Tibial artery (tissue), 4 donors: ENCODE measurements at regions not wholly inside any gene's neighbourhood (a gene's known extent, or its start where the extent isn't known, plus 50 kb on each side); places are given as distances from the start of the nearest gene placed in this dataset.

Experiments used
- DNase-seq, 2 donors: peaks; one replicate each; pipeline ENCODE4 v3.0.0-alpha.2; 2019
- H3K27ac ChIP-seq, 2 donors: fragments of 200-600 bp; sonication (generic) in 1 of 2; 1 replicate in 1 of 2; 2 replicates in 1 of 2; pipeline ENCODE4 v1.5.1; 2018 to 2019; ENCODE audit warnings: mild to moderate bottlenecking in 1 of 2
- H3K27me3 ChIP-seq, 2 donors: fragments of 200-600 bp; sonication (generic) in 1 of 2; one replicate each; pipeline versions ENCODE4 v1.5.1 to v1.6.0; 2016 to 2019
- H3K36me3 ChIP-seq, 3 donors: fragments of 200-600 bp; sonication (generic) in 2 of 3; one replicate each; pipeline ENCODE4 v1.5.1; 2016 to 2019; ENCODE audit warnings: mild to moderate bottlenecking in 2 of 3
- H3K4me1 ChIP-seq, 4 donors: fragments of 200-600 bp; sonication (generic) in 2 of 4; 1 replicate in 3 of 4; 2 replicates in 1 of 4; pipeline ENCODE4 v1.5.1; 2016 to 2019
- H3K4me3 ChIP-seq, 2 donors: fragments of 200-600 bp; sonication (generic) in 1 of 2; 1 replicate in 1 of 2; 2 replicates in 1 of 2; pipeline ENCODE4 v1.5.1; 2018 to 2019; ENCODE audit warnings: mild to moderate bottlenecking in 2 of 2
- H3K9me3 ChIP-seq, 3 donors: fragments of 200-600 bp; sonication (generic) in 1 of 3; one replicate each; pipeline ENCODE4 v1.5.1; 2016 to 2019
- intact Hi-C: fragments of 100-400 bp; cut with DNase I; formaldehyde crosslinking; loops from one replicate; pipeline ENCODE4 v1.15.0; 2023; ENCODE audit warnings: low total_unique reads
- TF ChIP-seq, protein P1 (sequence below), 2 experiments: fragments of 200-600 bp in 1 of 2; fragments of 450-650 bp in 1 of 2; IDR thresholded peaks; one replicate each; pipeline ENCODE4 v1.5.1; 2017 to 2019; ENCODE audit warnings: antibody characterized with exemption in 2 of 2, mild to moderate bottlenecking in 1 of 2, moderate library complexity in 1 of 2

DNA sequence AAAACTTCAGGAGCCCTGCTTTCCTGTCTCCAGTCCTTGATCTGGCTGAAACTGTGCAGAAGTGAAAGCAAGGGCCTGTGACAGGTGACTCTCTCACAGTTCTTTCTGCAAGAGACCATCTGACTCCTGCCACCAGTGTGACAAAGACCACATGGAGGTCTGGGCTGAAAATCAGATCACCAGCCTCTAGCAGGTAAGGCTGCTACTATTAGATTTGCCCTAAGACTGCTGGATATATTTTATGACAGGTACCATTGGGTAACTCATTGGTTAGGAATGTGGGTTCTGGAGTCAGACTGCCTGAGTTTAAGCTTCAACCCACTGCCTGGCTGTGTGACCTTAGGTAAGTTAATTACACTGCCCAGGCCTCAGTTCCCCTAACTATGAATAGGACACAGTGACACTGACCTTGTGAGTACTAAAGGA, 163.3 kb upstream of the SLC7A11 start:
- DNase-seq: no peak
- Histone ChIP-seq H3K9me3 (no peaks in the 10 kb centered on the region), H3K4me3 (no peak overlapping the region), H3K27ac (no peak overlapping the region), H3K4me1 (peaks cover 0 to 12% (median 3%) of the 10 kb centered on the region in 4 donors), H3K36me3 (no peaks in the 10 kb centered on the region), H3K27me3 (no peaks in the 10 kb centered on the region)
- TF ChIP-seq, protein P1, sequence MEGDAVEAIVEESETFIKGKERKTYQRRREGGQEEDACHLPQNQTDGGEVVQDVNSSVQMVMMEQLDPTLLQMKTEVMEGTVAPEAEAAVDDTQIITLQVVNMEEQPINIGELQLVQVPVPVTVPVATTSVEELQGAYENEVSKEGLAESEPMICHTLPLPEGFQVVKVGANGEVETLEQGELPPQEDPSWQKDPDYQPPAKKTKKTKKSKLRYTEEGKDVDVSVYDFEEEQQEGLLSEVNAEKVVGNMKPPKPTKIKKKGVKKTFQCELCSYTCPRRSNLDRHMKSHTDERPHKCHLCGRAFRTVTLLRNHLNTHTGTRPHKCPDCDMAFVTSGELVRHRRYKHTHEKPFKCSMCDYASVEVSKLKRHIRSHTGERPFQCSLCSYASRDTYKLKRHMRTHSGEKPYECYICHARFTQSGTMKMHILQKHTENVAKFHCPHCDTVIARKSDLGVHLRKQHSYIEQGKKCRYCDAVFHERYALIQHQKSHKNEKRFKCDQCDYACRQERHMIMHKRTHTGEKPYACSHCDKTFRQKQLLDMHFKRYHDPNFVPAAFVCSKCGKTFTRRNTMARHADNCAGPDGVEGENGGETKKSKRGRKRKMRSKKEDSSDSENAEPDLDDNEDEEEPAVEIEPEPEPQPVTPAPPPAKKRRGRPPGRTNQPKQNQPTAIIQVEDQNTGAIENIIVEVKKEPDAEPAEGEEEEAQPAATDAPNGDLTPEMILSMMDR (IDR thresholded peaks at IDR 0.05): no peak
- intact Hi-C loops: no loop called here

- TF ChIP-seq, protein P1 (IDR thresholded peaks at IDR 0.05): no peak
- Histone ChIP-seq H3K27me3 (no peaks in the 10 kb centered on the region), H3K4me1 (peaks cover 0 to 16% (median 3%) of the 10 kb centered on the region in 4 donors), H3K36me3 (no peaks in the 10 kb centered on the region), H3K27ac (no peak overlapping the region), H3K9me3 (no peaks in the 10 kb centered on the region), H3K4me3 (no peak overlapping the region)
- no peak for DNase-seq
- intact Hi-C loops: no loop called here
These were observed 162.7 kb upstream of the SLC7A11 start for GRCh38 chr4:138404801-138405200.

DNA sequence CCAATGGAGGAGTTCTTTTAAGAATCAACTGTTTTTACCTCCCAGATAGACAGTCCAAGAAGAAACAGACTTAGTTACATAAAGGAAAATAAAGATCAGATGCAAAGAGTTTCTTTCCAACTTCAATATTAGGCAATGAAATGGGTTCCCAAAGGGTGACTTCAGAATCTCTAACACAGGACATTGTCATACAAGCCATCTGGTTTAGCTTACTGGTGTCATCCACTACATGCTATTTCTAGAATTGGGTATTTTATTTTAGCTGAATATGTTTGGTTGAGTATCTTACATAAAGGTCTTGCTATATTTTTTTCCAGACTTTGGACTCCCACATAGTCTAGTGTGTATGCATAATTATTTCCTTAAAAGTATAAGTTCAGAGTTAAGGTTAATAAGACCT, 162.1 kb upstream of the SLC7A11 start:
- intact Hi-C loops: no loop called here
- Histone ChIP-seq H3K36me3 (no peaks in the 10 kb centered on the region), H3K4me3 (no peak overlapping the region), H3K4me1 (peaks cover 0 to 21% (median 3%) of the 10 kb centered on the region in 4 donors), H3K9me3 (no peaks in the 10 kb centered on the region), H3K27me3 (no peaks in the 10 kb centered on the region), H3K27ac (no peak overlapping the region)
- no peak for DNase-seq
- TF ChIP-seq, protein P1 (IDR thresholded peaks at IDR 0.05): no peak

GRCh38 chr4:138401334-138401733, 159.2 kb upstream of the SLC7A11 start:
- no peaks in the 10 kb centered on the region for H3K36me3 ChIP-seq
- H3K9me3 ChIP-seq: no peaks in the 10 kb centered on the region
- H3K4me1 ChIP-seq: peaks cover 0 to 34% (median 5%) of the 10 kb centered on the region in 4 donors
- H3K4me3 ChIP-seq: no peak overlapping the region
- TF ChIP-seq, protein P1 (IDR thresholded peaks at IDR 0.05): no peak
- no peak overlapping the region for H3K27ac ChIP-seq
- DNase-seq: no peak
- no peaks in the 10 kb centered on the region for H3K27me3 ChIP-seq
- intact Hi-C loops: no loop called here

GRCh38 chr4:138400543-138400942, 158.4 kb upstream of the SLC7A11 start:
- Histone ChIP-seq H3K9me3 (no peaks in the 10 kb centered on the region), H3K4me1 (peaks cover 0 to 34% (median 5%) of the 10 kb centered on the region in 4 donors), H3K36me3 (no peaks in the 10 kb centered on the region), H3K27ac (no peak overlapping the region), H3K27me3 (no peaks in the 10 kb centered on the region), H3K4me3 (no peak overlapping the region)
- TF ChIP-seq, protein P1 (IDR thresholded peaks at IDR 0.05): no peak
- DNase-seq: no peak
- intact Hi-C loops: no loop called here

GRCh38 chr4:138400066-138400465, 157.9 kb upstream of the SLC7A11 start:
- intact Hi-C loops: no loop called here
- DNase-seq: no peak
- H3K4me3 ChIP-seq: no peak overlapping the region
- H3K9me3 ChIP-seq: no peaks in the 10 kb centered on the region
- peaks cover 0 to 34% (median 5%) of the 10 kb centered on the region in 4 donors for H3K4me1 ChIP-seq
- TF ChIP-seq, protein P1 (IDR thresholded peaks at IDR 0.05): no peak
- H3K27ac ChIP-seq: no peak overlapping the region
- H3K36me3 ChIP-seq: no peaks in the 10 kb centered on the region
- no peaks in the 10 kb centered on the region for H3K27me3 ChIP-seq
